Suprapubic skin (tissue), 3 donors: ENCODE measurements at regions not wholly inside any gene's neighbourhood (a gene's known extent, or its start where the extent isn't known, plus 50 kb on each side); places are given as distances from the start of the nearest gene placed in this dataset.

Experiments used
- POLR2AphosphoS5 ChIP-seq, 3 donors: sonication (generic); formaldehyde crosslinking; IDR thresholded peaks; one replicate each; pipeline ENCODE4 v1.6.1; 2017; ENCODE audit warnings: antibody characterized with exemption in 3 of 3
- TF ChIP-seq, protein P1 (sequence below), 2 donors: fragments of 200-600 bp in 1 of 2; fragments of 450-650 bp in 1 of 2; sonication (generic) in 1 of 2; IDR thresholded peaks; one replicate each; pipeline ENCODE4 v1.5.1; 2016 to 2019; ENCODE audit warnings: antibody characterized with exemption in 2 of 2, mild to moderate bottlenecking in 1 of 2, moderate library complexity in 1 of 2

DNA sequence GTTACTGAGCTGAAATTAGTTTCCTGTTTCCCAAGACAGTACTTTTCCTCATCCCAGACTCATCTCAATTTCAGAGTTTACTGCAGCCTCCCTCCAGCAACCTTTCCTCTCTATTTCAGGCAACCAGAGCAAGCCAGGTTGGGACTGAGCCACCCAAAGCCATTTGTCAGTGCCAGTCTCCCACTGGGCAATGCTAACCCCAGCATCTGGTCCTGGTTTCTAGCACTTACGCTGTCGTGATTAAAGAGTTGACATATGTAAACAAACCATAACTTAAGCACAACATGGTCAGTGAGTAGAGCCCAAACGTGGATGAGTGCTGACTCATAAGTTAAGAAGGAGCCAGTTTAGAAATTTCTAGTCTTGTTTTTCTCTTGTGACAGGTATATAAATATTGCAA lies 119.6 kb upstream of the BLID start:
- TF ChIP-seq, protein P1, sequence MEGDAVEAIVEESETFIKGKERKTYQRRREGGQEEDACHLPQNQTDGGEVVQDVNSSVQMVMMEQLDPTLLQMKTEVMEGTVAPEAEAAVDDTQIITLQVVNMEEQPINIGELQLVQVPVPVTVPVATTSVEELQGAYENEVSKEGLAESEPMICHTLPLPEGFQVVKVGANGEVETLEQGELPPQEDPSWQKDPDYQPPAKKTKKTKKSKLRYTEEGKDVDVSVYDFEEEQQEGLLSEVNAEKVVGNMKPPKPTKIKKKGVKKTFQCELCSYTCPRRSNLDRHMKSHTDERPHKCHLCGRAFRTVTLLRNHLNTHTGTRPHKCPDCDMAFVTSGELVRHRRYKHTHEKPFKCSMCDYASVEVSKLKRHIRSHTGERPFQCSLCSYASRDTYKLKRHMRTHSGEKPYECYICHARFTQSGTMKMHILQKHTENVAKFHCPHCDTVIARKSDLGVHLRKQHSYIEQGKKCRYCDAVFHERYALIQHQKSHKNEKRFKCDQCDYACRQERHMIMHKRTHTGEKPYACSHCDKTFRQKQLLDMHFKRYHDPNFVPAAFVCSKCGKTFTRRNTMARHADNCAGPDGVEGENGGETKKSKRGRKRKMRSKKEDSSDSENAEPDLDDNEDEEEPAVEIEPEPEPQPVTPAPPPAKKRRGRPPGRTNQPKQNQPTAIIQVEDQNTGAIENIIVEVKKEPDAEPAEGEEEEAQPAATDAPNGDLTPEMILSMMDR (IDR thresholded peaks at IDR 0.05), result no peak
- TF ChIP-seq POLR2AphosphoS5 (IDR thresholded peaks at IDR 0.05), result no peak
